NCI-H1092 (cell line): ENCODE measurements at regions not wholly inside any gene's neighbourhood (a gene's known extent, or its start where the extent isn't known, plus 50 kb on each side); places are given as distances from the start of the nearest gene placed in this dataset.

ENCODE experiments used
- DNase-seq: peaks from one replicate; lab custom pipeline; 2025; lab: John Stamatoyannopoulos, UW

GRCh38 chr18:8969639-8970390 is 132.7 kb upstream of the NDUFV2 start:
- DNase-seq: no peak

DNA sequence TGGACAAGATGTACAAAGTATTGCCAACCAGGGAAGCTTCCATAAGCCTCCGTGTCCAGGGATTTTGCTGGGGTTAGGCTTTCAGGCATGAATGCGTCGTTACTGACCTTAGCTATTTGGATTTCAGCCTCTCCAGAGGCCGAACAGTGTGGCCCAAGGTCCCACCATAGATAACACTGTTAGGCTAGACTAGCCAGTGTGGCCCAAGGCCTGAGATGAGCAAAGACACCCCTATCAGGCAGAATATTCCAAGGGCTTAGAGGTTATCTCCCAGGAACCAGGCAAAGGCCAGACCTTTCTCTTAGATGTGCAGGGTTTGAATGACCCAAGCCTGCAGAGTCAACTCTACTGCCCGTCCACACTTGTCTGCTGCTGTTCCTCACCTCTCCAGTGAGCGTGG is 131.7 kb upstream of the NDUFV2 start:
- DNase-seq: no peak

- no peak for DNase-seq
Measured at GRCh38 chr18:8972116-8972515, 130.4 kb upstream of the NDUFV2 start.

DNA sequence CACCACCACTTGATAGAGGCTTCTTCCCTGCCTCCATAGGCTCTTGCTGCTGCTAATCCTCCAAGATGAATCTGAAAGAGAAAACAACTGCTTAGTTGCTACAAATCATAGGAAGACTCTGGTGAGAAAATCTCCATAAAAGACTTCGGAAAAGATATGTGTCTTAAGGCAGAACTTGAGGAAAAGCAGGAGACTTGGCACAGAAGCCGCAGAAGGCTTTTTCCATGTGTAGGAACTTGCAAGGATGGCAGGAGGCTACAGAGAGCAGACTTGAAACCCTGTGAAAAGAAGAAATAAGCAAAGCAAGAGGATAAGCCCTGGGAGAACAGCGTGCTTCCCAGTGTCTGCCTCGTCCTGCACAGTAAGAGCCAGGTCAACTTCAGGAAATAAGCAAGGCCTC is 128.2 kb upstream of the NDUFV2 start:
- DNase-seq: no peak

- no peak for DNase-seq
Measured at GRCh38 chr18:8974696-8975095, 127.8 kb upstream of the NDUFV2 start.

GRCh38 chr18:8975624-8976023 is 126.9 kb upstream of the NDUFV2 start:
- no peak for DNase-seq

- DNase-seq: no peak
Measured at GRCh38 chr18:8976606-8977005, 125.9 kb upstream of the NDUFV2 start.

DNA sequence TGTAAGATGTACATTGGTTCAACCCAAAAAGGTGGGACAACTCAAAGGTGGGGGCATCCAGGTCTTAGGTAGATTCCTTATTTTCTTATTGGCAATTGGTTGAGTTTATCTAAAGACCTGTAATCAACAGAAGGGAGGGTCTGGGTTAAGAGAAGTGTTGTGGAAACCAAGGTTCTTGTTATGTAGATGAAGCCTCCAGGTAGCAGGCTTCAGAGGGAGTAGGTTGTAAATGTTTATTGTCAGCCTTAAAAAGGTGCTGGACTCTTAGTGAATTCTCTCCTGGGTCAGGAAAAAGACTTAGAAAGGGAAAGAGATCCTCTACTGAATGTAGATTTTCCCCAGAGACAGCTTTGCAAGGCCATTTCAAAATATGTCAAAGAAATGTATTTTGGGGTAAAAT is 125.3 kb upstream of the NDUFV2 start:
- DNase-seq: no peak

- no peak for DNase-seq
Measured at GRCh38 chr18:8977701-8978100, 124.8 kb upstream of the NDUFV2 start.

DNA sequence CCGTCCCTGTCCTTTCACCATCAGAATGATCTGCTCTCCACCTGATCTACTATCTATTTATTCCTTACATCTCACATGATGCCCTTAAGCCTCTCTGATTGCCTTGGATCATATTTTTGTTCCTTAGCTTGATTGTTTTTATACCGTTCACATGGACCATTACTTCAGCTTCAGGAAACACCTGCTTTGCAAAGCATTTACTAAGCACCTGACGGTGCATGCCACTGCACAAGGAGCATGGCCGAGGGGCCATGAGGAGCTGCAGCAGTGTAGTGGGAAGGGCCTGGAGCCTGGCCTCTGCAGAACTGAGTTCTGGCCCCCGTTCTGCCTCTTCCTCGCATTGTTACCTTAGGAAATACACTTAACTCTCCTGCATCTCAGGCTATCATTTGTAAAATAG is 124.1 kb upstream of the NDUFV2 start:
- DNase-seq: no peak

GRCh38 chr18:8979258-8979988 is 123.1 kb upstream of the NDUFV2 start:
- DNase-seq: no peak

DNA sequence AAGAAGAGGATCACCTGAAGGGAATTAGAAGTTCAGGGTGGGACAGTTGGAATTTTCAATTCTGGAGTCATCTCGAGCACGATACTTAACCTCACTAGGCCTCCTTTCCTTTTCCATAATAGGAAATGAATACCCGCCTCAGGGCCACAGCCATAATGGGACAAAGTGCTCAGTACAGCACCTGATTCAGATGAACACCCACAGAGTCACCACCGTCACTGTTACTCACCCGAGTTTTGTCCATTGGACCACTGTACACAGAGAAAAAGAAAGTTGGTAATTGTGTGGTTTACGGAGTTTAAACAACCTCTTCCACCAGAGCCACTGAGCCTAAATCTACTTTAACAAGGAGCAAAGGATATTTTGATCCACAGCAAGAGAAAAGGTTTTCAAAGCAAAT is 122.0 kb upstream of the NDUFV2 start:
- no peak for DNase-seq

DNA sequence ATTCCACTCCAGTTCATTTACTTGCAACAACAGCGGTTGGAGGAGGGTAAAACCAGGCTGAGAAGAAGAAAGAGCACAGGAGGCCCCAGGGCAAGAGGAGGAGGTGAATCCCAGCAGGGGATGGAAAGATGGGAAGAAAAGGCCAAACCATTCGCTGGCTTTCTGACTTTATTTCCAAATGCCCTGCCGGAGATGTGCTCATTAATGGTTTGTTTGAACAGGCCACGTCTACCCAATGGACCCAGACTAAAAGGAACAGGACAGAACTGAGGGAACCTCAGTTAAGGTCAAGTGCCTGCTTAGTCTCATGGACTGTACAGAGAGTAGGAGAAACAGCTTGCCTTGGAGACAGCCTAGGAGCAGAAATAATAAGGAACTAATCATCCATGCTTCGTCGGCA is 121.6 kb upstream of the NDUFV2 start:
- no peak for DNase-seq

GRCh38 chr18:8982416-8983183 is 119.9 kb upstream of the NDUFV2 start:
- DNase-seq: no peak

GRCh38 chr18:8983195-8983594 is 119.3 kb upstream of the NDUFV2 start:
- no peak for DNase-seq

DNA sequence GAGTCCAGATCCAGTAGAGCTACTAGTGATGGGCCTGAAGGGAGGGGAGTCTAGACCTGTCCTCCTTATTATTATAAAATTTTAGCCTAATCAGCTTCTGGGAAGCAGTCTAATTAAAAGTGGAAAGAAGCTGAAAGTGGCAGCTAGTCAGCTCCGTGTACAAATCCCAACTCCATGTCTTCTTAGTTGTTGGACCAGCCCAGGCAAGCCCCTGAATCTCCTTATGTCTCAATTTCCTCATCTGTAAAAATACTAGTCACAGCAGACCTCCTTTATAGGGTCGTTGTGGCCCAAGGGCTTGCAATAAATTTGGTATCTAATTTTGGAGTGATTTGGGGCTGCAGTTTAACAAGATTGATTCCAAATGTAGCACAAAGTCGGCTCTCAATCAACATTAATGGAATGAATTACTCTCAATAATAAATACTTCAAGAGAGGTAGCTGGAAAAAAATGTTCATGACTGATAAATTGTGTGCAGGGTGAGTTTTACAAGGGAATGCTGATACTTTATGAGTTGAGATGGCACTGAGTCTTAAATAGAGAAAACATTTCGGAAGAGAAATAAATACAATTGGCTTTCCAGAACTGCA is 118.3 kb upstream of the NDUFV2 start:
- no peak for DNase-seq

DNA sequence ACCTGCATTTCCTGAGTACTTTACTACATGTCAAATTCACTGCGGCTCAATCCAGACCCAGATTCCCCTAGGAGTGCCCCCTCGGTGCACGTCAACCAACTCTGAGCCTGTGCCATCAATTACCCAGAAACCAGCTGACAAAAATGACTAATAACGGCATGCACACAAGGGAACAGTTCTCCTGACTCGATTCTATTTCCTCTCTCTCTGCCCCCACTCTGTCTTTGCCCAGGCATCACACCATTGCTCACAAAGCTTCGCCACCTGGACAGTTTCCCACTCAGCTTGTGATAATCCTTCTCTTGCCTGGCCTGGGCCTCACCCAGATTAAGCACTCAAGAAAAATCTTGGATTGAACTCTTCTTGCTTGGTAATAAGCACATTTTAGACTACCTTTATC is 115.3 kb upstream of the NDUFV2 start:
- no peak for DNase-seq

DNA sequence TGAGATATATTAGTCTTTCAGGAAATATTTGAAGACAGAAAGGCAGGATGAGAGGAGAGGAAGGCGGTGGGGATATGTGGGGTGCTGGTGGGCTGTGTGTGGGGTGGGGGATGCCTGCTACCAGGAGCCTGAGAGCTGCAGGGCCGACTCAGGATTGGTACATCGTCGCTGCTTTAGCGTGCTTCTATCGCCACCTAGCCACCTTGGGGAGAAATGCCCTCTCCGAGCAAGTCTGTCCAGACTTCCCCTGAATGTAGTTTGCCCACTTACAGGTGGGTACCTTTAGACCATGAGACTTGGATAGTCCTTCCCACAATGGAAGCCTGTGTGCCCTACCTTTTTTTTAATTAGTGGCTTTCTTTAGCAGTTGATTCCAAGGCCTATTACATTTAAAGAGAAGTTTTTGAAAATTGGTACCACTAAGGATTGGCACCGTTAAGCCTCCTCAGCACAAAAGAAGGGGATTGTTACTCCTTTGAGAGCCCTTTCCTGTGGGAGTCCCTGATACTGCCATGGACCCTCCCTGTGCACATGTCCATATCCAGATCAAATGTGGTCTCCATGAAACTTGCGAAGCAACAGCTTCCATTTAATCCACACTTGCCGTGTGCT is 114.1 kb upstream of the NDUFV2 start:
- peak; percentile 29 for DNase-seq

DNA sequence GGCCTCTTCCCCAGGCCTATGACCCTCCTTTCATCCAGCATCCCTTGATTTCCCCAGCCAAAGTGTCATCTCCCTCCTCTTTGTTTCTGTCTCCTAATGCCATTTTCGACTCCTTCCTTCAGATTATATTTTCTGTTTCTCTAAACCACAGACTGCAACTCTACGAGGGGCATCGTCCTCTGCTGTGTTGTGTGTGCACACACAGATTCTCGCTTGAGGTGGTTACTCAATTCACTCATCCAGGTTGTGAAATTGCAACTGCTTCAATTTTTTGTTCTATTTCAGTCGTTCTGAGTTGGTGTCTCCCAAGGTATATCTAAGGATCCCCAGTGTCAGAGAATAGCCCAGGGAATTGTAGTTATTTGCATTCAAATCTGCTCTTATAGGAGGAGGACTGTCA is 113.5 kb upstream of the NDUFV2 start:
- DNase-seq: no peak

DNA sequence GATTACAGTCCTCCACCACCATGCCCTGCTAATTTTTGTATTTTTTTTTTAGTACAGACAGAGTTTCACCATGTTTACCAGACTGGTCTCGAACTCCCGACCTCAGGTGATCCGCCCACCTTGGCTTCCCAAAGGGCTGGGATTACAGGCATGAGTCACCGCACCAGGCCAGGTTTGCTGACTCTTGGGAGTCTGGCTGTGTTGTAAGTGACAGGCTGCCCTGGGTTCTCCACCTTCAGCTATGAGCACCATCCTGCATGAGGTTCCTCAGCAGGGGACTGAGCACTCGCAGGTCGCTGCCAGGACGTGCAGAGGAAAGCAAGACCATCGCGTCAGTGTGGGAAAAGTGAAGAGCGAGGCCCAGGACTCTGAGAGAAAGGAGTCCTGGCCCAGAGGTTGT is 112.6 kb upstream of the NDUFV2 start:
- DNase-seq: no peak

GRCh38 chr18:8990276-8991031 is 112.0 kb upstream of the NDUFV2 start:
- DNase-seq: no peak
